IMR-90 (cell line): ENCODE measurements at regions not wholly inside any gene's neighbourhood (a gene's known extent, or its start where the extent isn't known, plus 50 kb on each side); places are given as distances from the start of the nearest gene placed in this dataset.
"Not testable (repeated sequence)": the region's sequence is repeated elsewhere in the genome, so short reads cannot be mapped to it uniquely, and the experiment has no call there.

Source experiments
- ATAC-seq: fragments of 200-7000 bp; cut with Tn5 transposase; 2 replicates; pipeline ENCODE4 v1.9.1; 2020; ENCODE audit warnings: low read depth, mild to moderate bottlenecking, moderate library complexity
- BruUV-seq: library from RNA; stranded (reverse); fragments of 400-500 nt; replicated peaks from 2 replicates; lab custom pipeline; 2021; lab: Mats Ljungman, UMichigan
- CTCF ChIA-PET: fragments of 300-600 bp; formaldehyde crosslinking; extraction: SDS; loops from one replicate; lab custom pipeline; 2021; ENCODE audit warnings: antibody characterized with exemption; lab: Yijun Ruan, JAX
- POLR2A ChIA-PET: fragments of 300-600 bp; sonication (Branson Sonifier 250); formaldehyde crosslinking; loops from one replicate; lab custom pipeline; 2022; ENCODE audit warnings: antibody characterized with exemption; ENCODE audit not compliant: unreplicated experiment; lab: Charles Lee
- DNase-seq: peaks from one replicate; pipeline ENCODE4 v3.0.0; 2013
- H2AFZ ChIP-seq: replicated peaks from 2 replicates; pipeline ENCODE3; 2013; ENCODE audit warnings: low read length, mild to moderate bottlenecking; ENCODE audit not compliant: poor library complexity
- H2AK5ac ChIP-seq: 2 replicates; pipeline ENCODE4 v1.6.1; 2013; ENCODE audit warnings: low read depth, low read length, inconsistent platforms
- H2AK9ac ChIP-seq: replicated peaks from 2 replicates; pipeline ENCODE3; 2013; ENCODE audit warnings: mild to moderate bottlenecking, low read depth, low read length, moderate library complexity; ENCODE audit not compliant: poor library complexity
- H2BK120ac ChIP-seq: 2 replicates; pipeline ENCODE4 v1.6.1; 2013; ENCODE audit warnings: low read depth, low read length, inconsistent platforms
- H2BK15ac ChIP-seq: 3 replicates; pipeline ENCODE4 v1.6.1; 2013; ENCODE audit warnings: low read depth, low read length, inconsistent platforms
- H2BK20ac ChIP-seq: 2 replicates; pipeline ENCODE4 v1.6.1; 2013; ENCODE audit warnings: low read depth, mild to moderate bottlenecking, inconsistent platforms, low read length, moderate library complexity
- H2BK5ac ChIP-seq: 2 replicates; pipeline ENCODE4 v1.6.1; 2013; ENCODE audit warnings: mild to moderate bottlenecking, low read depth, low read length, inconsistent platforms; ENCODE audit not compliant: poor library complexity, severe bottlenecking
- H3K14ac ChIP-seq: replicated peaks from 2 replicates; pipeline ENCODE4 v1.6.1; 2013; ENCODE audit warnings: low read depth, low read length, inconsistent platforms
- H3K18ac ChIP-seq: 2 replicates; pipeline ENCODE4 v1.6.1; 2013; ENCODE audit warnings: low read depth, low read length, control low read depth
- H3K23ac ChIP-seq: 2 replicates; pipeline ENCODE4 v1.6.1; 2013; ENCODE audit warnings: low read depth, low read length, inconsistent platforms
- H3K27ac ChIP-seq: 2 replicates; pipeline ENCODE4 v1.5.1; 2013; ENCODE audit warnings: mild to moderate bottlenecking, control low read depth, low read length; ENCODE audit not compliant: insufficient read depth
- H3K27me3 ChIP-seq: 2 replicates; pipeline ENCODE4 v1.6.1; 2013; ENCODE audit warnings: low read length; ENCODE audit not compliant: control insufficient read depth, insufficient read depth
- H3K36me3 ChIP-seq: 2 replicates; pipeline ENCODE4 v1.6.1; 2013; ENCODE audit warnings: low read length, mixed read lengths; ENCODE audit not compliant: control insufficient read depth, insufficient read depth
- H3K4ac ChIP-seq: 2 replicates; pipeline ENCODE4 v1.6.1; 2013; ENCODE audit warnings: low read depth, low read length, inconsistent platforms
- H3K4me1 ChIP-seq: 2 replicates; pipeline ENCODE4 v1.6.1; 2013; ENCODE audit warnings: low read length, mixed read lengths; ENCODE audit not compliant: control insufficient read depth, insufficient read depth
- H3K4me2 ChIP-seq: 2 replicates; pipeline ENCODE4 v1.6.1; 2013; ENCODE audit warnings: low read depth, mild to moderate bottlenecking, control low read depth, low read length, moderate library complexity
- H3K4me3 ChIP-seq: 2 replicates; pipeline ENCODE4 v1.5.1; 2013; ENCODE audit warnings: low read depth, mild to moderate bottlenecking, control low read depth, low read length, moderate library complexity; ENCODE audit not compliant: insufficient read depth
- H3K56ac ChIP-seq: 2 replicates; pipeline ENCODE4 v1.6.1; 2013; ENCODE audit warnings: low read length, inconsistent platforms; ENCODE audit not compliant: insufficient read depth; ENCODE audit errors: extremely low read depth
- H3K79me1 ChIP-seq, 2 experiments: 2 replicates each; pipeline ENCODE4 v1.6.1; 2013; ENCODE audit warnings: low read length in 2 of 2, inconsistent platforms in 1 of 2, low read depth in 1 of 2
- H3K9ac ChIP-seq: 2 replicates; pipeline ENCODE4 v1.6.1; 2013; ENCODE audit warnings: low read depth, low read length, control low read depth
- H3K9me1 ChIP-seq: 2 replicates; pipeline ENCODE4 v1.6.1; 2013; ENCODE audit warnings: low read length, inconsistent platforms; ENCODE audit not compliant: insufficient read depth
- H3K9me3 ChIP-seq: 2 replicates; pipeline ENCODE4 v1.6.1; 2013; ENCODE audit warnings: low read length; ENCODE audit not compliant: control insufficient read depth, insufficient read depth
- H4K20me1 ChIP-seq: 2 replicates; pipeline ENCODE4 v1.6.1; 2013; ENCODE audit warnings: low read length, inconsistent platforms; ENCODE audit not compliant: insufficient read depth
- H4K5ac ChIP-seq: 2 replicates; pipeline ENCODE4 v1.6.1; 2013; ENCODE audit warnings: mild to moderate bottlenecking, low read depth, low read length, control low read depth
- H4K8ac ChIP-seq, 2 experiments: 2 replicates each; pipeline ENCODE4 v1.6.1; 2013; ENCODE audit warnings: low read depth in 2 of 2, low read length in 2 of 2, control low read depth in 1 of 2, inconsistent platforms in 1 of 2
- H4K91ac ChIP-seq: 2 replicates; pipeline ENCODE4 v1.6.1; 2013; ENCODE audit warnings: low read depth, low read length, inconsistent platforms; ENCODE audit not compliant: insufficient read depth
- CHD1 ChIP-seq: IDR thresholded peaks from 2 replicates; pipeline ENCODE4 v1.6.1; 2012; ENCODE audit warnings: low read depth, low read length, improper control_type of control experiment
- FOS ChIP-seq: fragments of 150-350 bp; IDR thresholded peaks from 2 replicates; pipeline ENCODE4 v1.6.1; 2016; ENCODE audit warnings: low read depth, low read length
- MAFK ChIP-seq: IDR thresholded peaks from 2 replicates; pipeline ENCODE4 v1.6.1; 2012; ENCODE audit warnings: low read depth, low read length, improper control_type of control experiment
- RAD21 ChIP-seq: IDR thresholded peaks from 2 replicates; pipeline ENCODE4 v1.6.1; 2012; ENCODE audit warnings: low read length, improper control_type of control experiment
- RCOR1 ChIP-seq: IDR thresholded peaks from 2 replicates; pipeline ENCODE4 v1.6.1; 2012; ENCODE audit warnings: mild to moderate bottlenecking, low read length, improper control_type of control experiment; ENCODE audit not compliant: insufficient replicate concordance
- RFX5 ChIP-seq: IDR thresholded peaks from 2 replicates; pipeline ENCODE4 v1.8.0; 2012; ENCODE audit warnings: low read depth, mild to moderate bottlenecking, low read length, moderate library complexity
- WGBS, 2 experiments: methylation state at CpG; one replicate each; pipeline versions ENCODE4 v1.1.5 to v1.1.7; 2013; ENCODE audit warnings: missing lambda C conversion rate in 2 of 2; ENCODE audit not compliant: insufficient read length in 1 of 2; ENCODE audit errors: extremely low coverage in 2 of 2; 5-methylcytosine and 5-hydroxymethylcytosine counted together
- dilution Hi-C: fragments of 300-500 bp; cut with HindIII; formaldehyde crosslinking; loops from one replicate; pipeline ENCODE4 v1.14.3; 2018; ENCODE audit warnings: low sequenced_read_pairs; ENCODE audit not compliant: unreplicated experiment
- in situ Hi-C: fragments of 300-500 bp; cut with MboI; formaldehyde crosslinking; loops from 3 replicates; pipeline ENCODE4 v1.14.3; 2019; ENCODE audit warnings: low sequenced_read_pairs, inconsistent platforms, mixed read lengths
- intact Hi-C: fragments of 100-400 bp; cut with micrococcal nuclease; formaldehyde crosslinking; loops from 2 replicates; pipeline ENCODE4 v1.10.0; 2022
- TF ChIP-seq, protein P1 (sequence below): conservative IDR thresholded peaks from 2 replicates; pipeline ENCODE4 v1.5.1; 2012; ENCODE audit warnings: mild to moderate bottlenecking, low read depth, low read length, improper control_type of control experiment

DNA sequence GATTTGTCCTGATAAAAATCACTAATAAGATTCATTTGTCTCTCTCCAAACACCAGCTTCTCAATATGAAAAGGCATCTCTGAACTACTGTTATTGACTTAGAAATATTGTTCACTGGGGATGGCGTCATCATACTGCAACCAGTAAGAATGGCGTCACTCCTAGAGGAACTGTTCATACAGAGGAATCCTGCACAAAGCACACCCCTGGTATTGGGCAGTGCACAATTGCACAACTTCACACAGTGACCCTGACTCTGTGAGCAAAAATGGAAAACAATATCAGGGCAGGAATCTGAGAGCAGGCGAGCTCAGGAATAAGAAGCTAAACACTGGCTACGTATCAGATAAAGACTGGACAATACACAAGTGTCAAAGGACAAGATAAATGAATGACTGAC lies 66.7 kb upstream of the PNPLA4 start:
- DNase-seq = peak; percentile 1
- Histone ChIP-seq H4K91ac (no peak overlapping the region), H3K36me3 (no peaks in the 10 kb centered on the region), H2AK9ac (no peak overlapping the region), H2BK5ac (no peak overlapping the region), H2BK15ac (no peak overlapping the region), H3K18ac (no peak overlapping the region), H4K20me1 (no peaks in the 10 kb centered on the region), H3K4me2 (no peak overlapping the region), H2AFZ (no peak overlapping the region), H2BK20ac (no peak overlapping the region), H3K9me1 (no peaks in the 10 kb centered on the region), H3K4me3 (no peak overlapping the region), H3K23ac (no peak overlapping the region), H3K9me3 (peaks cover 1% of the 10 kb centered on the region; the same call in 1 of the 2 replicates), H3K9ac (no peak overlapping the region), H3K56ac (no peak overlapping the region), H3K4ac (no peak overlapping the region), H3K79me1 (no peaks in the 10 kb centered on the region), H2BK120ac (no peak overlapping the region), H3K27me3 (no peaks in the 10 kb centered on the region), H3K14ac (no peak overlapping the region), H2AK5ac (no peak overlapping the region), H3K4me1 (no peaks in the 10 kb centered on the region), H3K27ac (no peak overlapping the region), H4K8ac (no peak overlapping the region), H4K5ac (no peak overlapping the region)
- intact Hi-C loops = no loop called here
- ChIA-PET POLR2A (no interaction called here), CTCF (no interaction called here)
- TF ChIP-seq MAFK (no peak), RFX5 (no peak), RAD21 (no peak), RCOR1 (no peak), CHD1 (no peak), FOS (no peak)
- TF ChIP-seq, protein P1, sequence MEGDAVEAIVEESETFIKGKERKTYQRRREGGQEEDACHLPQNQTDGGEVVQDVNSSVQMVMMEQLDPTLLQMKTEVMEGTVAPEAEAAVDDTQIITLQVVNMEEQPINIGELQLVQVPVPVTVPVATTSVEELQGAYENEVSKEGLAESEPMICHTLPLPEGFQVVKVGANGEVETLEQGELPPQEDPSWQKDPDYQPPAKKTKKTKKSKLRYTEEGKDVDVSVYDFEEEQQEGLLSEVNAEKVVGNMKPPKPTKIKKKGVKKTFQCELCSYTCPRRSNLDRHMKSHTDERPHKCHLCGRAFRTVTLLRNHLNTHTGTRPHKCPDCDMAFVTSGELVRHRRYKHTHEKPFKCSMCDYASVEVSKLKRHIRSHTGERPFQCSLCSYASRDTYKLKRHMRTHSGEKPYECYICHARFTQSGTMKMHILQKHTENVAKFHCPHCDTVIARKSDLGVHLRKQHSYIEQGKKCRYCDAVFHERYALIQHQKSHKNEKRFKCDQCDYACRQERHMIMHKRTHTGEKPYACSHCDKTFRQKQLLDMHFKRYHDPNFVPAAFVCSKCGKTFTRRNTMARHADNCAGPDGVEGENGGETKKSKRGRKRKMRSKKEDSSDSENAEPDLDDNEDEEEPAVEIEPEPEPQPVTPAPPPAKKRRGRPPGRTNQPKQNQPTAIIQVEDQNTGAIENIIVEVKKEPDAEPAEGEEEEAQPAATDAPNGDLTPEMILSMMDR = no peak
- in situ Hi-C loops = loop anchor here (10.0 kb wide), 1 partner anchor 741 kb away; the partner anchor contains the start of gene ANOS1
- dilution Hi-C loops = no loop called here
- no peak for ATAC-seq
- no TSS peak for BruUV-seq
- whole genome bisulfite sequencing, 2 experiments = 76% methylated on average over 2 of the region's 4 CpGs; no CpG with 5 or more reads in 1 of the 2 experiments

DNA sequence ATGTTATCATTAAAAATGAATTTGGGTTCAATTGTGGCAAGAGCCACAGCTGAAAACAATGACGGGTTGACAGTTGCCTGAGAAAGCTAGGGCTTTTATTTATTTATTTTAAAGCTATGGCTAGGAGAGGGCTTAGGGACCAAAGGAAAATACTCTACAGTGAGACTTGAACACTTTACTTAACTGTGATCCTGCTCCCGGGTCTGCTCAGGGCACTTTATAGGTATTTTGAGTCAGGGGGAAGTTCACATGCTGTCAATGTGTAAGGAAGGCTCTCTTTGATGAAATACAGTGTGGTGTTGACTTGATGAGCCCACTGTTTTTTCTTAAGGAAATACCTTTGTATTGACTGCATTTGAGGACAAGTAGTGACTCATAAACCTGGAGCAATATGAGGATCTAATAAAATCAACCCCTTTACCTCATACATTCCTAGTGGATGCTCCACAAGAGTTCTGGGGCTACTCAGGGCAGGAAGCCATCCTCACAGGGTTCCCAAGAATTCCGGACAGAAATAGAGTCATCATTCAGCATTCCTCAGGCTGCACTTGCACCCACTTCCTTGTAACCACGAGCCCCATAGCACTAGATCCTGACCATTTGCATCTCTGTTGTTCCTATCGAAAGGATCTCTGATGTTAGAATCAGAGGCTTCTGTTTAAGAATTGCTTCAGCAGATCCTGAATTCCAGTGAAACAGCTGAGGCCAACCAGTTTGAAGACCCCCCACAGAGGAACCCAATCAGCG lies 61.0 kb upstream of the PNPLA4 start:
- POLR2A ChIA-PET, H4K20me1 ChIP-seq, intact Hi-C loops, H3K4me1 ChIP-seq, in situ Hi-C loops, H2BK20ac ChIP-seq, H4K8ac ChIP-seq, H3K4ac ChIP-seq, H3K27me3 ChIP-seq, H4K91ac ChIP-seq, H3K56ac ChIP-seq, H3K9me3 ChIP-seq, H2BK5ac ChIP-seq, H2AK5ac ChIP-seq, H3K23ac ChIP-seq, H4K5ac ChIP-seq, H2AK9ac ChIP-seq, H3K27ac ChIP-seq, H3K18ac ChIP-seq, H3K14ac ChIP-seq, H3K9ac ChIP-seq, H2AFZ ChIP-seq, H2BK15ac ChIP-seq, H3K4me2 ChIP-seq, CTCF ChIA-PET, dilution Hi-C loops, H3K36me3 ChIP-seq, BruUV-seq, H3K79me1 ChIP-seq, H3K4me3 ChIP-seq, H3K9me1 ChIP-seq: not testable (repeated sequence)
- H2BK120ac ChIP-seq = peak overlapping the region; percentile 11; the same call in 1 of the 2 replicates
- DNase-seq (peak; percentile 65), ATAC-seq (peak; percentile 44)
- no CpG with 5 or more reads among the region's 6 CpGs for WGBS, 2 experiments
